A204.1 (cell line): ENCODE measurements at regions not wholly inside any gene's neighbourhood (a gene's known extent, or its start where the extent isn't known, plus 50 kb on each side); places are given as distances from the start of the nearest gene placed in this dataset.
"Not testable (repeated sequence)": the region's sequence is repeated elsewhere in the genome, so short reads cannot be mapped to it uniquely, and the experiment has no call there.

ENCODE experiments used
- FAIRE-seq: peaks from 2 replicates; lab custom pipeline; 2012; peaks lifted over from hg19 to GRCh38; lab: Jason Lieb, UNC

DNA sequence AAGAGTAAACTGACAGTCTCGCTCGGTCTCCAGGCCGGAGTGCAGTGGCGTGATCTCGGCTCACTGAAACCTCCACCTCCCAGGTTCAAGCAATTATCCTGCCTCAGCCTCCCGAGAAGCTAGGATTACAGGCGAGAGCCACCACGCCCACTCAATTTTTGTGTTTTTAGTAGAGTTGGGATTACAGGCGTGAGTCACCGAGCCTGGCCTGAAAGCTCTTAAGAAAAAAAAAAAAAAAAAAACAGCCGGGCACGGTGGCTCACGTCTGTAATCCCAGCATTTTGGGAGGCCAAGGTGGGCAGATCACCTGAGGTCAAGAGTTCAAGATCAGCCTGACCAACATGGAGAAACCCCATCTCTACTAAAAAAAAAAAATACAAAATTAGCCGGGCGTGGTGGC, 55.3 kb upstream of the THOC2 start:
- not testable (repeated sequence) for FAIRE-seq

DNA sequence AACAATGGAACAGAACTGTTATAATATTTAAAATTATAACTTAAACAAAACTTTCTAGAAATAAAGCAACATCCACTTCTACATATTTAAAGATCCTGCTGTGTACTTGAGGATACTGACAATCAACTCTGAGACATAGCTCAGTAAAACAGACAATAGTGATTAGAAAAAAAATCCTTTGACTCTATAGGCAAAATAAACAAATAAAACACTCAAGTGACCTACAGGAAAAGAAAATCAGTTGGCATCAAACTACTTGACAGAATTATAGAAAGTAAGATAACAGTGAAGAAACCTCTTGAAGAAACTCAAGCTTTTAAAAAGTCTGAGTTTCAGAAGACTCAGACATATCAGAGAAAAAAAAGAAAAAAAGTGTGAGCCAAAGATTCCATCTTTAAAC, 55.9 kb upstream of the THOC2 start:
- FAIRE-seq: peak; percentile 11

DNA sequence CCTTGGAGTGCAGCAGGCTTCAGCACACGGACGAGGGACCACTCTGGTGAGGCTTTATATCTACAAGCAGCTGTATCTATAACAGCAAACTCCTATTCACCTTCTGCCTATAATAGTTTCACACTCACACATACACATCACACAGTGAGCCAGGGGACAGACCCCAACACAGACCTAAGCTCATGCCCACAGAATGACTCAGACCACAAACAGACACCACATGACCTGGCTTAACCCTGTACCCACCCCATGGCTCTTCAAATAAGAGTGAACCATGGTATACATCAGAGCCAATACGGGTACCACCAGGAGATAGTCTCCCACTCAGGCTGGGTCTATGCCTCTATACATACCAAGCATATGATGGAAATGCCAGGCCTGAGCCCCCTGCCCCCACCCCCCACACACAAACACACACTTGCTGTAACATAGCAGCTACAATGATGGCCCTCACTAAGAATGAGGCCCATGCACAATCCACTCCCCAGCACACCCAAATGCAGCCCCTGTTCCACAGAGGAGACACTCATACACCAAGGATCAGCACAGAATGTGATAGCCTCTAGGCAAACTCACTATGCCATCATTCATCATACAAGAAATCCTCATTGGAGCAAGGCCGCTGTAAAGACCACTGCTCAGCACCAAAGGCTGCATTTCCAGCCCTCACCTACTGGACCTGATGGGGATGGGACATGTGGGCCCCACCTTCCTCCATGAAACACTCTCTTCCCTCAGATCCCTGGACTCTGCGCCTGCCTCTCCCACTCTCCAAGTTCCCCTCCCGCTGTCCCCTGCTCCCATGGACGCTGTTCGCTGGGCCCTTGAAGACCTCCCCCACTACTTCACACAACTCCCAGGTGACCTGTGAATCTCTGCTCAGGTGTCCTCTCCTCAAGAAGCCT, 62.1 kb upstream of the XIAP start:
- no peak for FAIRE-seq

DNA sequence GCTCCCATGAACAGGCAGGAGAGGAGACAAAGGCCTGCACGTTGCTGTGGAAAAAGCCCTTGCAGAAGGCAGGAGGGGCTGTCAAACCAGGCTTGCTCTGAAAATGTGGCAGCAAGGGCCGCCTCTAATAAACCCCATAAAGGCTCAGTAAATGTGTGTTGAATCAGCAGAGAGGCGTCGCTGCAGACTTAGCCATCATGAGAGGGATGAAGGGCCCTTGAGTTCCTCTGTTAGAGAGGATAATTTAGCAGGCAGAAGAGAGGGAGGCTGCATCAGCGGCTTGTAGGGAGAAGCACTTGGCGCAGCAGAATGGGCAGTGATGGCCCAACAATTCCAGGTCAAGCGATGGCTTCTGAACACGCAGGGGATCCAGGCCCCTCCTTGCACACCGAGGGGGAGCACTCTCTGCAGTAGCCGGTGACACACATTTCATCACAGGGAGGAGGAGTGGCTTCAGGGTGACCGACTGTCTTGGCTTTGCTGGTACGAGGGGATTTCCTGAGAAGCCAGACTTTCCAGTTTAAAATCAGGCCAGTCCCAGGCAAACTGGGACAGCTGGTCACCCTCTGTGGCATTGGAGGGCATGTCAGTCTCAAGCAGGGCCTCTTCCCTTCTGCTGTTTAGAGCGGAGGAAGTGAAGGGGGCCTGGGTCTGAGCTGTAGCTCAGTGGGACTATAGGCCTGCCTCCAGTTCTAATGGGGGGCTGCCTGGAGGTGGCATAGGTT, 61.0 kb upstream of the XIAP start:
- not testable (repeated sequence) for FAIRE-seq

DNA sequence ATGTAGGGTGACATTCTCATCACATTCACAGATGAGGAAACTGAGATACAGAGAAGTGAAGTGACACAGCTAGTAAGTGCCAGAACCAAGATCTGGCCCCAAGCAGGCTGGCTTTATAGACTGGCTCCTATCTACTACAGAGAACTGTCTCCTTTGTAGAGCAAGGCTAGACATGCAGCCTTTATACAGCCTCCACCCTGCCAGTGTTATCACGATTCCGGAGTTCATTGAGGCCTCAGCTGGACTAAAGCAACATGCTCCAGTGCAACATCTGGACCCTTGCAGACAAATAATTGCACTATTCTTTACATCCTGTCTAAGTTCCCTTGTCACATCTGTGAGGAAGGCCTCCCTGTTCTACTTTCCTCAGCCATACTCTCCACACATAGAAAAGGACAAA, 58.0 kb upstream of the XIAP start:
- no peak for FAIRE-seq

DNA sequence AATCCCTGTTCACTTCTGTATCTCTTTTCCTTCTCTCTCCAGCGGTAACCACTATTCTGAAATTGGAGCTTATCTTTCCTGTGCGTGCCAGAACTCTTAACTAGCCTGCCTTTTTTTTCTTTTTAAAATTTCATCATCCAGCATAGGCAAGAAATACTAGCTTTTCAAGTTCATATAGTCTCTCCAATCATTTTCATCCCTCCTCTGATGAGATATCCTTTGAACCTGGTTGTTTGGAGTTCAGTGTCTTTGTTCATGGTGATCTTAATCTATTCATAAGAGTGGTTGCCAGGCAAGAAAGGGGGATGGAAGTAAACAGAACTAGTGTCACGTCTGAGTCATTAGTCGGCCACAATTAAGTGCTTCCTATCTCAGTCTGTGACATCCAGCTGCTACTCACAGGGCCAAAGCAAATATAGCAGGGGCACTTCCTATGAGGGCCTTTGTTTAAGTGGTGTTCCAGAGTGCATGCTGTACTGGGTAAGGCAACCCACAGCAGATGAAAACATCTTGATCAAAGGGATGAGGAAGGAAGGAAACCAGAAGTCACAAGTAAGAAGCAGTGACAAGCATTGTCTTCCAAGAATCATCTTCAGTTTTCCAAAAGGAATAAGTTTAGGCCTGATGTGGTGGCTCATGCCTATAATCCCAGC, 56.4 kb upstream of the XIAP start:
- no peak for FAIRE-seq

DNA sequence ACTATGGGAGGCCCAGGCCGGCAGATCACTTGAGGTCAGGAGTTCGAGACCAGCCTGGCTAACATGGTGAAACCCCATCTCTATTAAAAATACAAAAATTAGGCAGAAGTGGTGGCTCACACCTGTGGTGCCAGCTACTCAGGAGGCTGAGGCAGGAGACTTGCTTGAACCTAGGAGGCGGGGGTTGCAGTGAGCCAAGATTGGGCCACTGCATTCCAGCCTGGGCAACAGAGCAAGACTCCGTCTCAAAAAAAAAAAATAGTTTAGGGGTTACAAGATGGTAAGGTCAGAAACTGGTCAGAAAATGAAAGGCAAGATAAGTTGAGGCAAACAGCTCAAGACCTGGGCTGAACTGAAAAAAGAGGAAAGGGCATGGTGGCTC, 55.9 kb upstream of the XIAP start:
- not testable (repeated sequence) for FAIRE-seq

DNA sequence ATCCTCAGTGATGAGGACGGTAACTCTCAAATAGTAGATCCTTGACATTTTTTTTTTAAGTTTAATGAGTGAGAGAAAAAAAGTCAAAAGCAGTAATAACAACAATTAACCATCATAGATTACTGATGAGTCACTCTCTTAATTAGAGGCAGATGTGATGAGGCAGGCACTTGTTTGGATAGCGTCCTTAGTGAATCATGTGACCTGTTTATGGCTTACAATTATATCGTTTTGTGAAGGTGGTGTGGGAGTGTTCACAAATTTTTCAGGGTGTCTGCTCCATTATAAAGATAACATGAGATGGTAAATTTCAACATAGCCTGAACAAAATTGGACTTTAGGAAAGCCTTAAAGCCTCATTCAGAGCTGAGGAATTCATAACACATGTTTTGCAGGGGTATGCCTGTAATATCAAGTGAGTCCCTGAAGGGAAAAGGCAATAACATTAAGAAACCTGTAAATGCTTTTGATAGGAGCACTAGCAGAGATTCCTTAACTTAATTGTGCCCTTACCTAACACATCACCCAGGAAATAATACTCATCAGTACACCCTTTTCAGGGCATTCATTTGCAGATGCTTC, 51.9 kb upstream of the XIAP start:
- FAIRE-seq: no peak

DNA sequence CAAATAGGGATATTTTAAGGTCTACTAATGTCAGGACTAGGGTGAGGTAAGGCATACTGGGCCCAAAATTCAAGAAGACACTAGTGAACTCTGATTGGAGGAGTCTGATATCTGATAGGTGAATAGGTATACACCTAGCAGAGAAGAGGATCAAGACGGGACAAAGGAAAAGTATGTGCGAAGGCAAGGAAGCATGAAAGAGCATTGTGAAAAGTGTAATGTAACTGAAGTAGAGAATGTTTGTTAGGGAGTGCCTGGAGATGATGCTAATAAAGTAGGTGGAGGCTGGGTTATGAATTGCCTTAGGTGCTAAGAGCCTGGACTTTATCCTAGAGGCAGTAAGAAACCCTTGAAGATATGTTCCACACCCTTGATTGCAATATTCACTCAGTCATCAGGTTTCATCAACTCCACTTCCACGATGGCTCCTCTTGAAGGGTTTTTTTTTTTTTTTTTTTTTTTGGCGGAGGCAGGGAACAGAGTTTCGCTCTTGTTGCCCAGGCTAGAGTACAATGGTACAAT, 49.9 kb upstream of the XIAP start:
- no peak for FAIRE-seq
